ENCODE measurements at regions not wholly inside any gene's neighbourhood (a gene's known extent, or its start where the extent isn't known, plus 50 kb on each side); places are given as distances from the start of the nearest gene placed in this dataset.

GRCh38 chr12:89857652-89858274 is 149.1 kb upstream of the ATP2B1 start:
- no peak for TF ChIP-seq TAF1 (IDR thresholded peaks at IDR 0.05; ENCODE audit: borderline replicate concordance, low read depth, low read length)
- TF ChIP-seq POLR2AphosphoS5 (IDR thresholded peaks at IDR 0.05; ENCODE audit: low read depth, low read length): no peak
- TF ChIP-seq POLR2A (IDR thresholded peaks at IDR 0.05; ENCODE audit: low read depth, low read length): no peak
- DNase-seq (ENCODE audit: insufficient read length): no peak
- peak; percentile 67 for FAIRE-seq

GRCh38 chr12:89856431-89856830 is 147.8 kb upstream of the ATP2B1 start:
- FAIRE-seq (peak; percentile 80), DNase-seq (ENCODE audit: insufficient read length) (no peak)
- no peak for TF ChIP-seq POLR2A (IDR thresholded peaks at IDR 0.05; ENCODE audit: low read depth, low read length)
- TF ChIP-seq TAF1 (IDR thresholded peaks at IDR 0.05; ENCODE audit: borderline replicate concordance, low read depth, low read length): no peak
- no peak for TF ChIP-seq POLR2AphosphoS5 (IDR thresholded peaks at IDR 0.05; ENCODE audit: low read depth, low read length)

GRCh38 chr12:89848732-89849131 is 140.1 kb upstream of the ATP2B1 start:
- TF ChIP-seq POLR2A (IDR thresholded peaks at IDR 0.05; ENCODE audit: low read depth, low read length) (no peak), TAF1 (IDR thresholded peaks at IDR 0.05; ENCODE audit: borderline replicate concordance, low read depth, low read length) (no peak), POLR2AphosphoS5 (IDR thresholded peaks at IDR 0.05; ENCODE audit: low read depth, low read length) (no peak)
- DNase-seq (ENCODE audit: insufficient read length) (no peak), FAIRE-seq (peak; percentile 14)

GRCh38 chr12:89846473-89847055 is 137.9 kb upstream of the ATP2B1 start:
- FAIRE-seq: peak; percentile 61
- no peak for DNase-seq (ENCODE audit: insufficient read length)
- TF ChIP-seq TAF1 (IDR thresholded peaks at IDR 0.05; ENCODE audit: borderline replicate concordance, low read depth, low read length) (no peak), POLR2A (IDR thresholded peaks at IDR 0.05; ENCODE audit: low read depth, low read length) (no peak), POLR2AphosphoS5 (IDR thresholded peaks at IDR 0.05; ENCODE audit: low read depth, low read length) (no peak)

GRCh38 chr12:89845767-89846166 is 137.1 kb upstream of the ATP2B1 start:
- TF ChIP-seq POLR2AphosphoS5 (IDR thresholded peaks at IDR 0.05; ENCODE audit: low read depth, low read length) (no peak), POLR2A (IDR thresholded peaks at IDR 0.05; ENCODE audit: low read depth, low read length) (no peak), TAF1 (IDR thresholded peaks at IDR 0.05; ENCODE audit: borderline replicate concordance, low read depth, low read length) (no peak)
- DNase-seq (ENCODE audit: insufficient read length) (no peak), FAIRE-seq (no peak)

GRCh38 chr12:89845366-89845765 is 136.7 kb upstream of the ATP2B1 start:
- FAIRE-seq: no peak
- DNase-seq (ENCODE audit: insufficient read length): no peak
- TF ChIP-seq POLR2AphosphoS5 (IDR thresholded peaks at IDR 0.05; ENCODE audit: low read depth, low read length) (no peak), POLR2A (IDR thresholded peaks at IDR 0.05; ENCODE audit: low read depth, low read length) (no peak), TAF1 (IDR thresholded peaks at IDR 0.05; ENCODE audit: borderline replicate concordance, low read depth, low read length) (no peak)

- no peak for DNase-seq (ENCODE audit: insufficient read length)
- FAIRE-seq: peak; percentile 67
- TF ChIP-seq TAF1 (IDR thresholded peaks at IDR 0.05; ENCODE audit: borderline replicate concordance, low read depth, low read length) (no peak), POLR2A (IDR thresholded peaks at IDR 0.05; ENCODE audit: low read depth, low read length) (no peak), POLR2AphosphoS5 (IDR thresholded peaks at IDR 0.05; ENCODE audit: low read depth, low read length) (no peak)
Observed at GRCh38 chr12:89844539-89844938, 135.9 kb upstream of the ATP2B1 start.

GRCh38 chr12:89840162-89840922 is 131.7 kb upstream of the ATP2B1 start:
- FAIRE-seq (no peak), DNase-seq (ENCODE audit: insufficient read length) (no peak)
- TF ChIP-seq TAF1 (IDR thresholded peaks at IDR 0.05; ENCODE audit: borderline replicate concordance, low read depth, low read length) (no peak), POLR2AphosphoS5 (IDR thresholded peaks at IDR 0.05; ENCODE audit: low read depth, low read length) (no peak), POLR2A (IDR thresholded peaks at IDR 0.05; ENCODE audit: low read depth, low read length) (no peak)

GRCh38 chr12:89839444-89839843 is 130.8 kb upstream of the ATP2B1 start:
- DNase-seq (ENCODE audit: insufficient read length): no peak
- FAIRE-seq: no peak
- no peak for TF ChIP-seq POLR2A (IDR thresholded peaks at IDR 0.05; ENCODE audit: low read depth, low read length)
- no peak for TF ChIP-seq POLR2AphosphoS5 (IDR thresholded peaks at IDR 0.05; ENCODE audit: low read depth, low read length)
- no peak for TF ChIP-seq TAF1 (IDR thresholded peaks at IDR 0.05; ENCODE audit: borderline replicate concordance, low read depth, low read length)

GRCh38 chr12:89838833-89839232 is 130.2 kb upstream of the ATP2B1 start:
- TF ChIP-seq TAF1 (IDR thresholded peaks at IDR 0.05; ENCODE audit: borderline replicate concordance, low read depth, low read length) (no peak), POLR2AphosphoS5 (IDR thresholded peaks at IDR 0.05; ENCODE audit: low read depth, low read length) (no peak), POLR2A (IDR thresholded peaks at IDR 0.05; ENCODE audit: low read depth, low read length) (no peak)
- DNase-seq (ENCODE audit: insufficient read length): no peak
- FAIRE-seq: no peak

GRCh38 chr12:89836026-89836425 is 127.4 kb upstream of the ATP2B1 start:
- FAIRE-seq (no peak), DNase-seq (ENCODE audit: insufficient read length) (no peak)

More at GRCh38 chr12:89836026-89836425, 127.4 kb upstream of the ATP2B1 start:
- no peak for TF ChIP-seq TAF1 (IDR thresholded peaks at IDR 0.05; ENCODE audit: borderline replicate concordance, low read depth, low read length)
- no peak for TF ChIP-seq POLR2A (IDR thresholded peaks at IDR 0.05; ENCODE audit: low read depth, low read length)
- TF ChIP-seq POLR2AphosphoS5 (IDR thresholded peaks at IDR 0.05; ENCODE audit: low read depth, low read length): no peak
